ENCODE measurements at regions not wholly inside any gene's neighbourhood (a gene's known extent, or its start where the extent isn't known, plus 50 kb on each side); places are given as distances from the start of the nearest gene placed in this dataset.
A peak's percentile ranks its signal among the peaks of the same experiment; 100 is the strongest.

DNA sequence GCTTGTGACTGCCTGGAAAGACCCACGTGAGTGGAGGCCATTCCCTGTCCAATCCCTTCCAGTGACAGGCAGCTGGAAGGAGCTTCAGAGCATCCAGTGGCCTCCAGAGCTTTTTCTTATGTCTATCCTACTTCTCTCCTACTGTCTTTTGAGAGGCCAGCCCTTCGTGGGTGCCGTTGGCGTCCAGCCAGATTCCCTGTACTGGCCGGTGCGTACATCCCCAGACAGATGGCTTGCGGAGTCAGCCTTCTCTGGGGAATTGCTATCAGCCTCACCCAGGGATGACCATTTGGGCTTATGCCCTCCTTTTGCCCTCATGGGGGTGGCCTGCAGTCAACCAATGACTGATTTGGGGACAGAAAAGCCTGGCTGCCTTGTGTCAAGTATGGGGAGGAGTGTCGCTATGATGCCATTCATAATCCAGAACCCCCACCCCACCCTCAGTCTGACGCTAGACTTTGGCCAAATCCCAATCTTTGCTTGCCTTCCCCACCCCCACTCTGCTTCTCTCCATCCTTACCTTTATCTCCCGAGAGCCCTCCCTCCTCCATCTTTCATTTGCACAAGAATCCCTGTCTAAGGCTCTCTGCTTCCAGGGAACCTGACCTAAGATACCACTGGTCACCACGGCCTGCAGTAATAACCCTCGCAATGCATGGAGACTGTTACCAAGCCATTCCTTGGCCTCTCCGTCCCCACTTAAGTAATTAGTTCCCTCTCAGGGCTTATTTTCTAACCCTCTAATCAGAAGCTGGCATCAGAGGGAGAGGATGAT is 150.3 kb upstream of the BCOR start:
- no peaks in the 10 kb centered on the region for H3K36me3 ChIP-seq (ENCODE audit: insufficient read depth, low read length)
- no peak overlapping the region for H3K27ac ChIP-seq (ENCODE audit: low read depth in 1 of 2, low read length in 2 of 2)
- Mint-ChIP-seq H3K4me1 (ENCODE audit: low read depth) (peaks cover 13% of the 10 kb centered on the region), H3K9me3 (no peaks in the 10 kb centered on the region), H3K36me3 (ENCODE audit: low read depth) (no peaks in the 10 kb centered on the region), H3K4me3 (no peak overlapping the region), H3K27me3 (no peaks in the 10 kb centered on the region), H3K27ac (no peak overlapping the region)
- CTCF ChIA-PET = no interaction called here
- H3K4me3 ChIP-seq (ENCODE audit: low read length) = no peak overlapping the region
- DNase-seq (no peak), ATAC-seq (ENCODE audit: poor library complexity) (no peak)
- TF ChIP-seq, protein P1, sequence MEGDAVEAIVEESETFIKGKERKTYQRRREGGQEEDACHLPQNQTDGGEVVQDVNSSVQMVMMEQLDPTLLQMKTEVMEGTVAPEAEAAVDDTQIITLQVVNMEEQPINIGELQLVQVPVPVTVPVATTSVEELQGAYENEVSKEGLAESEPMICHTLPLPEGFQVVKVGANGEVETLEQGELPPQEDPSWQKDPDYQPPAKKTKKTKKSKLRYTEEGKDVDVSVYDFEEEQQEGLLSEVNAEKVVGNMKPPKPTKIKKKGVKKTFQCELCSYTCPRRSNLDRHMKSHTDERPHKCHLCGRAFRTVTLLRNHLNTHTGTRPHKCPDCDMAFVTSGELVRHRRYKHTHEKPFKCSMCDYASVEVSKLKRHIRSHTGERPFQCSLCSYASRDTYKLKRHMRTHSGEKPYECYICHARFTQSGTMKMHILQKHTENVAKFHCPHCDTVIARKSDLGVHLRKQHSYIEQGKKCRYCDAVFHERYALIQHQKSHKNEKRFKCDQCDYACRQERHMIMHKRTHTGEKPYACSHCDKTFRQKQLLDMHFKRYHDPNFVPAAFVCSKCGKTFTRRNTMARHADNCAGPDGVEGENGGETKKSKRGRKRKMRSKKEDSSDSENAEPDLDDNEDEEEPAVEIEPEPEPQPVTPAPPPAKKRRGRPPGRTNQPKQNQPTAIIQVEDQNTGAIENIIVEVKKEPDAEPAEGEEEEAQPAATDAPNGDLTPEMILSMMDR (IDR thresholded peaks at IDR 0.05) = no peak
- H3K27me3 ChIP-seq (ENCODE audit: control insufficient read depth in 1 of 2, insufficient read depth in 2 of 2, low read length in 2 of 2) = no peaks in the 10 kb centered on the region
- H3K9me3 ChIP-seq (ENCODE audit: control insufficient read depth in 1 of 2, insufficient read depth in 1 of 2, low read length in 2 of 2) = no peaks in the 10 kb centered on the region
- POLR2A ChIA-PET = no interaction called here
- intact Hi-C loops (cut with DNase I, micrococcal nuclease) = no loop called here
- H3K4me1 ChIP-seq (ENCODE audit: insufficient read depth, low read length) = peaks cover 10% of the 10 kb centered on the region

DNA sequence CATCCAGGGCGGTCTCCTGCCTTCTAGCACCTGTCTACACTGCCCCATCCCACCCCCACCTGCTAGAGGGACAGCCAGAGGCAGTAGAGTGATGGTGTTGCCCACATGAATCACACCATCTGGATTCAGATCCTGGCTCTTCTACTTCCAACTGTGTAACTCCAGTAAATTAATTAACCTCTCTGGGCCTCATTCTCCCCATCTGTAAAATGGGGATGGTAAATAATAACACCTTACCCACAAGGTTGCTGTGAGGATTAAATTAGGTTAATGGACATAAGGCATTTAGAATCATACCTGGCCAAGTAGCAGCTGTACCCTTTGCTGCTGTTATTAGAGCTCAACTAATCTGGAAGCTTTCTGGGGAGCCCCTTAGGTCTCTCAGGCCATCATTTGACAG is 149.6 kb upstream of the BCOR start:
- no peak for DNase-seq
- H3K36me3 Mint-ChIP-seq (ENCODE audit: low read depth) = no peaks in the 10 kb centered on the region
- peaks cover 13% of the 10 kb centered on the region for H3K4me1 Mint-ChIP-seq (ENCODE audit: low read depth)
- no peaks in the 10 kb centered on the region for H3K27me3 Mint-ChIP-seq
- intact Hi-C loops (cut with DNase I, micrococcal nuclease) = no loop called here
- Histone ChIP-seq H3K9me3 (ENCODE audit: control insufficient read depth in 1 of 2, insufficient read depth in 1 of 2, low read length in 2 of 2) (no peaks in the 10 kb centered on the region), H3K4me3 (ENCODE audit: low read length) (no peak overlapping the region), H3K27me3 (ENCODE audit: control insufficient read depth in 1 of 2, insufficient read depth in 2 of 2, low read length in 2 of 2) (no peaks in the 10 kb centered on the region), H3K27ac (ENCODE audit: low read depth in 1 of 2, low read length in 2 of 2) (no peak overlapping the region), H3K4me1 (ENCODE audit: insufficient read depth, low read length) (peaks cover 10% of the 10 kb centered on the region), H3K36me3 (ENCODE audit: insufficient read depth, low read length) (no peaks in the 10 kb centered on the region)
- ATAC-seq (ENCODE audit: poor library complexity) = no peak
- CTCF ChIA-PET = no interaction called here
- H3K27ac Mint-ChIP-seq = no peak overlapping the region
- TF ChIP-seq, protein P1 (IDR thresholded peaks at IDR 0.05) = no peak
- H3K9me3 Mint-ChIP-seq = no peaks in the 10 kb centered on the region
- POLR2A ChIA-PET = no interaction called here
- no peak overlapping the region for H3K4me3 Mint-ChIP-seq

DNA sequence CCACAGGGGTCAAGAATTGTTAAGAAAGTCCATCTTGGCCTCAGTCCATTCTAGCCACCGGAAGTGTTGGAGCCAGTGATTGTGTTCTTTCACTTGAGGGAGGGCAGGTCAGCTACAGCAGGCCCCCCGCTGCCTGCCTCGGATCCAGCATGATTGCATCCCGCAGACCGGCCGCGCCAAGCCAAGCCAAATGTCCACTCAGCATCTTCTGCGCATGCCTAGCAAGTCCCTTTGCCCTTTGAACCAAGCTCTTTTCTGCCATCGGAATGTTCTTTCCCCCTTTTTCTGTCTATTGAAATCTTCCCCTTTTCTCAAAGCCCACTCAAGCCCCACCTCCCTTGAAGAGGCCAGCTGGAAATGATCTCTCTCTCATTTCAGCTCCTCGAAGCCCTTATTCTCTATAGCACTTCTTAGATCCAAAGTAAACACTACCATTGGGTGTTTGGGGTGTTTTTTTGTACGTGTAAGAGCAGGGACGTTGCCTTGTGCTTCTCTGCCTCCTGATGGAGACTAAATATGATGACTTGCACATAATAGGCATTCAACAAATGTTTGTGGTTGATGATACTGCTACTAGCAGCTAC is 147.8 kb upstream of the BCOR start:
- Histone ChIP-seq H3K4me3 (ENCODE audit: low read length) (no peak overlapping the region), H3K27me3 (ENCODE audit: control insufficient read depth in 1 of 2, insufficient read depth in 2 of 2, low read length in 2 of 2) (no peaks in the 10 kb centered on the region), H3K27ac (ENCODE audit: low read depth in 1 of 2, low read length in 2 of 2) (no peak overlapping the region), H3K36me3 (ENCODE audit: insufficient read depth, low read length) (no peaks in the 10 kb centered on the region), H3K4me1 (ENCODE audit: insufficient read depth, low read length) (peaks cover 10% of the 10 kb centered on the region), H3K9me3 (ENCODE audit: control insufficient read depth in 1 of 2, insufficient read depth in 1 of 2, low read length in 2 of 2) (no peaks in the 10 kb centered on the region)
- POLR2A ChIA-PET = interaction anchor here (0.8 to 1.8 kb wide), 5 partner anchors 69 to 471 kb away, joined by 3 to 8 read pairs (median 3); no protein-coding TSS in a partner anchor
- intact Hi-C loops (cut with DNase I, micrococcal nuclease) = no loop called here
- CTCF ChIA-PET = no interaction called here
- H3K36me3 Mint-ChIP-seq (ENCODE audit: low read depth) = no peaks in the 10 kb centered on the region
- no peaks in the 10 kb centered on the region for H3K27me3 Mint-ChIP-seq
- no peak overlapping the region for H3K27ac Mint-ChIP-seq
- no peaks in the 10 kb centered on the region for H3K9me3 Mint-ChIP-seq
- peaks cover 13% of the 10 kb centered on the region for H3K4me1 Mint-ChIP-seq (ENCODE audit: low read depth)
- TF ChIP-seq, protein P1 (IDR thresholded peaks at IDR 0.05) = no peak
- H3K4me3 Mint-ChIP-seq = peak overlapping the region; percentile 56
- ATAC-seq (ENCODE audit: poor library complexity) = peak; percentile 65
- DNase-seq = peak in 2 of 14 experiments; percentile 28 to 33
